T-helper 1 cell treated with Interleukin-12 subunit alpha and Interleukin-12 subunit beta and Interleukin-4 antibody, amounts not matched to agents 30 μg/mL and 1 μg/mL, for 36 hours (primary cell): ENCODE measurements at regions not wholly inside any gene's neighbourhood (a gene's known extent, or its start where the extent isn't known, plus 50 kb on each side); places are given as distances from the start of the nearest gene placed in this dataset.

Experiments
- H3K27ac Mint-ChIP-seq: one replicate; pipeline ENCODE4 v1.8.0; 2021; ENCODE audit warnings: mild to moderate bottlenecking, mixed read lengths
- H3K27me3 Mint-ChIP-seq: one replicate; pipeline ENCODE4 v1.8.0; 2021; ENCODE audit warnings: low read depth, mixed read lengths
- H3K36me3 Mint-ChIP-seq: one replicate; pipeline ENCODE4 v1.8.0; 2021; ENCODE audit warnings: low read depth, mixed read lengths
- H3K4me1 Mint-ChIP-seq: one replicate; pipeline ENCODE4 v1.8.0; 2021; ENCODE audit warnings: low read depth, mixed read lengths
- H3K4me3 Mint-ChIP-seq: one replicate; pipeline ENCODE4 v1.8.0; 2021; ENCODE audit warnings: mild to moderate bottlenecking, moderate library complexity, mixed read lengths
- H3K9me3 Mint-ChIP-seq: one replicate; pipeline ENCODE4 v1.8.0; 2021; ENCODE audit warnings: mixed read lengths

DNA sequence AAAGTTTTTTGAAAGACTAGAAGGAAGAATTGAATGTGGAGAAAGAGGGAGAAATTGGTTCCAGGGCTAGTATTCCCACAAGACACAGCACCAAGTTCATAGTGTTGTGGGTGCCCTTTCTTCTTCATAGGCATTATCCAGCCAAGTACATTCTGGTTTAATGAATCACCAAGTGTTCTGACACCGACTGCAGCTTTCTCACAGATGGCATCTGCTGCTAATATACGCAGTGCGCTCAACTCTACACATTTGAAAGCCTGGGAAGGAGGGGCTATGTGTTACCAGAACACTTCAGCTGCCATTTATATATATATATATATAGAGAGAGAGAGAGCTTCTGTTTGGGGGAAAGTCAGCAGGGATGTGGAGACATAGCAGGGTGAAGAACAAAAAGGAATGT, 1168.4 kb downstream of the GATA3 start:
- Mint-ChIP-seq H3K4me1 (no peaks in the 10 kb centered on the region), H3K36me3 (no peaks in the 10 kb centered on the region), H3K27ac (no peak overlapping the region), H3K4me3 (no peak overlapping the region), H3K27me3 (peaks cover 25% of the 10 kb centered on the region), H3K9me3 (no peaks in the 10 kb centered on the region)

- H3K27ac Mint-ChIP-seq, result no peak overlapping the region
- H3K27me3 Mint-ChIP-seq, result peaks cover 27% of the 10 kb centered on the region
Measured at GRCh38 chr10:9227679-9228365, 1173.3 kb downstream of the GATA3 start.

GRCh38 chr10:9228771-9229170, 1174.3 kb downstream of the GATA3 start:
- peaks cover 26% of the 10 kb centered on the region for H3K27me3 Mint-ChIP-seq
- peaks cover 2% of the 10 kb centered on the region for H3K4me1 Mint-ChIP-seq
- H3K36me3 Mint-ChIP-seq, result no peaks in the 10 kb centered on the region
- H3K27ac Mint-ChIP-seq, result no peak overlapping the region
- H3K4me3 Mint-ChIP-seq, result no peak overlapping the region
- H3K9me3 Mint-ChIP-seq, result no peaks in the 10 kb centered on the region

More at GRCh38 chr10:9227679-9228365, 1173.3 kb downstream of the GATA3 start:
- H3K36me3 Mint-ChIP-seq, result no peaks in the 10 kb centered on the region
- H3K9me3 Mint-ChIP-seq, result no peaks in the 10 kb centered on the region
- no peak overlapping the region for H3K4me3 Mint-ChIP-seq
- peaks cover 2% of the 10 kb centered on the region for H3K4me1 Mint-ChIP-seq

GRCh38 chr10:9229702-9230244, 1175.3 kb downstream of the GATA3 start:
- Mint-ChIP-seq H3K27me3 (peaks cover 28% of the 10 kb centered on the region), H3K36me3 (no peaks in the 10 kb centered on the region), H3K9me3 (no peaks in the 10 kb centered on the region), H3K27ac (no peak overlapping the region), H3K4me1 (peaks cover 2% of the 10 kb centered on the region), H3K4me3 (no peak overlapping the region)

GRCh38 chr10:9230625-9231024, 1176.1 kb downstream of the GATA3 start:
- Mint-ChIP-seq H3K27ac (no peak overlapping the region), H3K9me3 (no peaks in the 10 kb centered on the region), H3K36me3 (no peaks in the 10 kb centered on the region), H3K4me3 (no peak overlapping the region), H3K27me3 (peaks cover 33% of the 10 kb centered on the region), H3K4me1 (peaks cover 2% of the 10 kb centered on the region)

GRCh38 chr10:9234191-9234590, 1179.7 kb downstream of the GATA3 start:
- Mint-ChIP-seq H3K4me3 (no peak overlapping the region), H3K27me3 (peaks cover 19% of the 10 kb centered on the region), H3K9me3 (no peaks in the 10 kb centered on the region), H3K36me3 (no peaks in the 10 kb centered on the region), H3K27ac (no peak overlapping the region), H3K4me1 (peaks cover 2% of the 10 kb centered on the region)

GRCh38 chr10:9238041-9238440, 1183.6 kb downstream of the GATA3 start:
- Mint-ChIP-seq H3K27me3 (peaks cover 7% of the 10 kb centered on the region), H3K9me3 (no peaks in the 10 kb centered on the region), H3K36me3 (no peaks in the 10 kb centered on the region), H3K27ac (no peak overlapping the region), H3K4me3 (no peak overlapping the region), H3K4me1 (no peaks in the 10 kb centered on the region)

DNA sequence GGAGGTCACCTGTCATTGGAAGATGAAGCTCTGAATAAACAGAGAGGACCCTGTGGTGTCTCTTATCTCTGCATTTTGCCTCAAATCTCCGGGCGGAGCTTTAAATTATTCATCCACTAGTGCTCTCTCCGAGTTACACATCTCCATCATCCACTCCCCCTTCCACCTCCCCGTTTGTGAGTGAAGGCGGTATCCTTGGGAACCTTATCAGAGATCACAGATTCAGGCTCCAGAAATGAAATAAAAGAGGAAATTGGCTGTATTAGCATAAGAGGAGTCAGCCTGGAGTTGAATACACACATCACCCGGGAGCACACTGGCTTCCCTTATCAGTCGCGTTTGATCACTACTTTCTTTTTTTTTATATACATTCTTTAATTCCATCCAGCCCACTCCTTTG, 1184.8 kb downstream of the GATA3 start:
- Mint-ChIP-seq H3K27ac (no peak overlapping the region), H3K9me3 (no peaks in the 10 kb centered on the region), H3K4me1 (no peaks in the 10 kb centered on the region), H3K4me3 (no peak overlapping the region), H3K36me3 (no peaks in the 10 kb centered on the region), H3K27me3 (peaks cover 7% of the 10 kb centered on the region)

DNA sequence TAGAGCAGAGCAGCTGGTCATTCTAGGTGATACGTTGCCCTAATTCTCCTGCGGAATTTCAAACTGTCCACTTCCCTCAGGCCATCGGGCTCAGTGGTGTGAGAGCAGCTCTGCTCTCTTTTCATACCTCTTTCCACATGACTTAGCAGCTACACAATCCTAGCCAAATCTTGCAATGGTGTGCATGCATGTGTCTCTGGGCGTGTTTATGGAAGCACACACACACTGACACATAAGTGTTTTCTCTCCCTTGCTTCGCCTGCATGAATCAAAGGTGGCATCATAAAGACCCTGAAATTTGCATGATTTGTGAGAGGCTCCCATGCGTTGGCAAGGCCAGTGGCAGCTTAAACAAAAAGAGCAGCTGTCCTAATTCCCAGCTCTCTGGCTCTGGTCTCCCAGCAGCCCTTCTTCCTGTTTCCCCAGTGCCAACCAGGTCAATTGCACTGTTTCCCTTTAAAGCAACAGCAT, 1189.5 kb downstream of the GATA3 start:
- H3K9me3 Mint-ChIP-seq, result no peaks in the 10 kb centered on the region
- no peaks in the 10 kb centered on the region for H3K4me1 Mint-ChIP-seq
- no peak overlapping the region for H3K4me3 Mint-ChIP-seq
- H3K27me3 Mint-ChIP-seq, result peaks cover 6% of the 10 kb centered on the region
- H3K27ac Mint-ChIP-seq, result no peak overlapping the region
- H3K36me3 Mint-ChIP-seq, result no peaks in the 10 kb centered on the region

- H3K4me3 Mint-ChIP-seq, result no peak overlapping the region
- H3K27ac Mint-ChIP-seq, result no peak overlapping the region
- peaks cover 12% of the 10 kb centered on the region for H3K27me3 Mint-ChIP-seq
- no peaks in the 10 kb centered on the region for H3K9me3 Mint-ChIP-seq
- H3K36me3 Mint-ChIP-seq, result no peaks in the 10 kb centered on the region
- no peaks in the 10 kb centered on the region for H3K4me1 Mint-ChIP-seq
Measured at GRCh38 chr10:9244864-9245263, 1190.4 kb downstream of the GATA3 start.

- no peak overlapping the region for H3K4me3 Mint-ChIP-seq
Measured at GRCh38 chr10:9253121-9253520, 1198.6 kb downstream of the GATA3 start.

GRCh38 chr10:9254353-9254752, 1199.9 kb downstream of the GATA3 start:
- Mint-ChIP-seq H3K9me3 (no peaks in the 10 kb centered on the region), H3K4me3 (no peak overlapping the region), H3K27me3 (peaks cover 8% of the 10 kb centered on the region), H3K27ac (no peak overlapping the region), H3K4me1 (no peaks in the 10 kb centered on the region), H3K36me3 (no peaks in the 10 kb centered on the region)

More at GRCh38 chr10:9253121-9253520, 1198.6 kb downstream of the GATA3 start:
- Mint-ChIP-seq H3K4me1 (no peaks in the 10 kb centered on the region), H3K27ac (no peak overlapping the region), H3K36me3 (no peaks in the 10 kb centered on the region), H3K27me3 (peaks cover 10% of the 10 kb centered on the region), H3K9me3 (no peaks in the 10 kb centered on the region)

DNA sequence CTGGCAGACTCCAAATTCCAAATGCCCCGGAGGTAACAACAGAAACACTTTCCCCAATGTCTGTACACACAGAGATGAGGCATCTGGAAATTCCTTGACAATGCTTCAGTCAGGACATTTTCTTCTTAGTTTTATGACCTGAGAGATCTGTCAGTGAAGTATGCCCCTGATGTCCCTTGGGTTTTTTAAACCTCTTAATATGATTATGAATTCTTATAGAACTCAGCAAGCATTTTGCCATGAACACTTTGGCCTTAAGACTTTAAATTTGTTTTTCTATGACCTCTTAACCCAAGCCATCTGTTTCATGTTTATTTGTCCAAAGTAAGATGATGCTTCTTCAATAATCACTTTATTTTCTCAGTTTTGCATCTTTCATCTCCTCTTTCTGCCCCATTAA, 1206.2 kb downstream of the GATA3 start:
- no peaks in the 10 kb centered on the region for H3K36me3 Mint-ChIP-seq
- no peaks in the 10 kb centered on the region for H3K9me3 Mint-ChIP-seq
- no peaks in the 10 kb centered on the region for H3K4me1 Mint-ChIP-seq
- H3K27ac Mint-ChIP-seq, result no peak overlapping the region
- no peak overlapping the region for H3K4me3 Mint-ChIP-seq
- H3K27me3 Mint-ChIP-seq, result peaks cover 4% of the 10 kb centered on the region

DNA sequence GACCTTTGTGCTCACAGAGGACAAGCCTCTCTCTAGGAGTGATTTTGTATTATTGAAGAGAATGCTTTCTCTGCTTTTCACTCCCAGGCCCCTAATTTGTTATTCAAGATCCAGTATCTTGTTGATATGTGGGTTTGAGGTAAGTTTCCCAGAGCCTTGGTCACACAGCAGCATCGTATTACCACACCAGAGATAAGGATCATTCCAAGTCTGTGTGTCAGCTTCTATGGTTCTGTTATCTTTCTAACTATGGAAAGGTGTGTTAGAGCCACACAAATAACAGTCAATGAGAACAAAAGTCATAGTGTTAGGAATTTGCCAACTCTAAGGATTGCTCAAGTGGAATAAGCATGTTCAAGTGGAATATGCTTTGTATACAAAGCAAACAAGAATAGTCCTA, 1208.3 kb downstream of the GATA3 start:
- H3K27me3 Mint-ChIP-seq, result peaks cover 4% of the 10 kb centered on the region
- H3K36me3 Mint-ChIP-seq, result no peaks in the 10 kb centered on the region
- H3K4me3 Mint-ChIP-seq, result no peak overlapping the region
- no peaks in the 10 kb centered on the region for H3K9me3 Mint-ChIP-seq
- H3K27ac Mint-ChIP-seq, result no peak overlapping the region
- no peaks in the 10 kb centered on the region for H3K4me1 Mint-ChIP-seq

- H3K27me3 Mint-ChIP-seq, result peaks cover 9% of the 10 kb centered on the region
- H3K27ac Mint-ChIP-seq, result no peak overlapping the region
- H3K36me3 Mint-ChIP-seq, result no peaks in the 10 kb centered on the region
- H3K4me1 Mint-ChIP-seq, result no peaks in the 10 kb centered on the region
- no peak overlapping the region for H3K4me3 Mint-ChIP-seq
- H3K9me3 Mint-ChIP-seq, result no peaks in the 10 kb centered on the region
Measured at GRCh38 chr10:9268176-9268575, 1213.7 kb downstream of the GATA3 start.
